Amygdala (tissue), 56 donors: ENCODE measurements at regions not wholly inside any gene's neighbourhood (a gene's known extent, or its start where the extent isn't known, plus 50 kb on each side); places are given as distances from the start of the nearest gene placed in this dataset.
"Not testable (repeated sequence)": the region's sequence is repeated elsewhere in the genome, so short reads cannot be mapped to it uniquely, and the experiment has no call there.

ENCODE experiments used
- DNase-seq, 56 donors: peaks; one replicate each; lab custom pipeline; 2025; lab: John Stamatoyannopoulos, UW

- no peak for DNase-seq
Observed at GRCh38 chr12:74317741-74318140, 219.9 kb upstream of the ATXN7L3B start.

GRCh38 chr12:74319886-74320285 lies 217.7 kb upstream of the ATXN7L3B start:
- DNase-seq: peak in 1 of 56 donors; percentile 2

- DNase-seq: no peak
Observed at GRCh38 chr12:74321381-74321780, 216.3 kb upstream of the ATXN7L3B start.

GRCh38 chr12:74322792-74323191 lies 214.8 kb upstream of the ATXN7L3B start:
- no peak for DNase-seq

GRCh38 chr12:74328623-74329022 lies 209.0 kb upstream of the ATXN7L3B start:
- DNase-seq: no peak

- DNase-seq: no peak
Observed at GRCh38 chr12:74334780-74335179, 202.9 kb upstream of the ATXN7L3B start.

- DNase-seq: no peak
Observed at GRCh38 chr12:74337951-74338350, 199.7 kb upstream of the ATXN7L3B start.

- no peak for DNase-seq
Observed at GRCh38 chr12:74339211-74339610, 198.4 kb upstream of the ATXN7L3B start.

- DNase-seq: no peak
Observed at GRCh38 chr12:74349925-74350324, 187.7 kb upstream of the ATXN7L3B start.

- DNase-seq: peak in 5 of 56 donors; percentile 1 to 6 (median 2)
Observed at GRCh38 chr12:74365178-74365964, 172.3 kb upstream of the ATXN7L3B start.

GRCh38 chr12:74370608-74371216 lies 166.9 kb upstream of the ATXN7L3B start:
- no peak for DNase-seq

- no peak for DNase-seq
Observed at GRCh38 chr12:74379114-74379513, 158.5 kb upstream of the ATXN7L3B start.

- DNase-seq: no peak
Observed at GRCh38 chr12:74381958-74382357, 155.7 kb upstream of the ATXN7L3B start.

- no peak for DNase-seq
Observed at GRCh38 chr12:74382983-74383382, 154.7 kb upstream of the ATXN7L3B start.

GRCh38 chr12:74391283-74391682 lies 146.4 kb upstream of the ATXN7L3B start:
- no peak for DNase-seq

GRCh38 chr12:74393272-74393671 lies 144.4 kb upstream of the ATXN7L3B start:
- no peak for DNase-seq

- no peak for DNase-seq
Observed at GRCh38 chr12:74394647-74395046, 143.0 kb upstream of the ATXN7L3B start.

- DNase-seq: no peak
Observed at GRCh38 chr12:74401035-74401434, 136.6 kb upstream of the ATXN7L3B start.

GRCh38 chr12:74401966-74402365 lies 135.7 kb upstream of the ATXN7L3B start:
- DNase-seq: peak in 1 of 56 donors; percentile 12

- not testable (repeated sequence) for DNase-seq
Observed at GRCh38 chr12:74403221-74403470, 134.5 kb upstream of the ATXN7L3B start.

GRCh38 chr12:74408601-74409166 lies 129.0 kb upstream of the ATXN7L3B start:
- DNase-seq: no peak

GRCh38 chr12:74412606-74413230 lies 124.9 kb upstream of the ATXN7L3B start:
- DNase-seq: peak in 1 of 56 donors; percentile 21
